ENCODE measurements at regions not wholly inside any gene's neighbourhood (a gene's known extent, or its start where the extent isn't known, plus 50 kb on each side); places are given as distances from the start of the nearest gene placed in this dataset.

DNA sequence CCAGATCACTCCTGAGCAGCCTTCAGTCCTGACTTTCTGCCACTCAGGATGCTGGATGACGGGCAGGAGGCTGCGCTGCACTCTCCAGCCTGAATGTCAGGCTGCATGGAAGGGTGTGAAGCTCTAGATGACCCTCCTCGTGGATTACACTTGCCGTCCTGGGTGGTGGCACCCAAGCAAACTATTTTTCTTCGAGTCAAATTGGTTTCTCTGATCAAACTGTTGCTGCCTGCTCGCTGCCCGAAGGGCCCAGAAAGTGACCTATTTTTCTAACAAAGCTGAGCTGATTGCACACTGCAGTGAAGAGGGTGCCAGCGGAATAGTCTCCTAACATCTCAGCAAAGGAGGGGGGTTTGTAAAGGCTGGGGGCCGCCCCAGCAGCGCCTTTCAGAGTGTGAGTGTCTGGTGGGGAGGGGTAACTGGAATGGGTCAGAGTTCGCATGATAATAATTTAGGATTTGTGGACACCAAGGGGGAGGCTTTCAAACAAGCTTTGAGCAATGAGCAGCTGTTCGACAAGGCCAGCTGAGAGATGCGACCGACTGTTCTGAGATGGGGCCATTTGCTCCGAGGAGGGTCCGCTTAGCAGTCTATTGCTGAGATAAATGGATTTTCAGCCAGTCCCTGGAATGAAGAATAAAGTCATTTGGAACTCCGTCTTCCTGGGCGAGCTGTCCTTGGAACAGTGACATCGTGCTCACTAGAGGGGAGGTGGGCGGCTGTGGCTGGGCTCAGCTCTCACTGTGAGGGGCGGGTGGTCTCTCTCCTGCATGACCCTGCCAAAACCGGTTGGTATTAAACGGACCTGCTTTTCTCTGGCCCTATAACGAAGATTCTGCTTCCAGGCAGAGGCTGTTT, 537.6 kb downstream of the BRD1 start:
- no peak overlapping the region for H3K9ac ChIP-seq (ENCODE audit: low read depth, low read length)
- H2BK15ac ChIP-seq (ENCODE audit: low read depth, low read length): no peak overlapping the region
- H3K14ac ChIP-seq (replicated peaks; ENCODE audit: low read depth, low read length): no peak overlapping the region
- no peak overlapping the region for H2AK9ac ChIP-seq (replicated peaks; ENCODE audit: low read depth, low read length, poor library complexity)
- H3K9me1 ChIP-seq (ENCODE audit: insufficient read depth, low read length): no peaks in the 10 kb centered on the region
- no peak overlapping the region for H2BK5ac ChIP-seq (ENCODE audit: low read depth, low read length, poor library complexity, severe bottlenecking)
- H3K18ac ChIP-seq (ENCODE audit: low read depth, low read length): no peak overlapping the region
- H4K5ac ChIP-seq (ENCODE audit: low read depth, low read length): no peak overlapping the region
- ATAC-seq (ENCODE audit: low read depth) (no peak), DNase-seq (no peak)
- no peak overlapping the region for H2BK20ac ChIP-seq (ENCODE audit: low read depth, low read length)
- no peak overlapping the region for H3K4me3 ChIP-seq (ENCODE audit: insufficient read depth, low read depth, low read length)
- H3K4me2 ChIP-seq (ENCODE audit: low read depth, low read length): no peak overlapping the region
- H3K23ac ChIP-seq (ENCODE audit: low read depth, low read length): no peak overlapping the region
- WGBS, 2 experiments (ENCODE audit: extremely low coverage in 2 of 2, insufficient read length in 1 of 2): 26% methylated on average over 7 of the region's 24 CpGs; no CpG with 5 or more reads in 1 of the 2 experiments
- H3K4ac ChIP-seq (ENCODE audit: low read depth, low read length): no peak overlapping the region
- in situ Hi-C loops (cut with MboI; ENCODE audit: low sequenced_read_pairs) (no loop called here), intact Hi-C loops (cut with micrococcal nuclease) (no loop called here), dilution Hi-C loops (cut with HindIII; ENCODE audit: low sequenced_read_pairs, unreplicated experiment) (no loop called here)
- no peaks in the 10 kb centered on the region for H3K79me1 ChIP-seq (ENCODE audit: low read depth in 1 of 2, low read length in 2 of 2)
- peaks cover 59% of the 10 kb centered on the region for H3K9me3 ChIP-seq (ENCODE audit: control insufficient read depth, insufficient read depth, low read length)
- no peak overlapping the region for H2AK5ac ChIP-seq (ENCODE audit: low read depth, low read length)
- H2AFZ ChIP-seq (replicated peaks; ENCODE audit: low read length, poor library complexity): no peak overlapping the region
- BruUV-seq (replicated peaks): no TSS peak
- H3K27ac ChIP-seq (ENCODE audit: insufficient read depth, low read length): no peak overlapping the region
- TF ChIP-seq RCOR1 (IDR thresholded peaks at IDR 0.05; ENCODE audit: insufficient replicate concordance, low read length) (no peak), CHD1 (IDR thresholded peaks at IDR 0.05; ENCODE audit: low read depth, low read length) (no peak), MXI1 (IDR thresholded peaks at IDR 0.05; ENCODE audit: borderline replicate concordance, low read depth, low read length) (no peak), POLR2A (IDR thresholded peaks at IDR 0.05; ENCODE audit: low read depth, low read length) (no peak), FOS (IDR thresholded peaks at IDR 0.05; ENCODE audit: low read depth, low read length) (no peak), MAZ (IDR thresholded peaks at IDR 0.05; ENCODE audit: borderline replicate concordance, low read depth, low read length) (no peak), MAFK (IDR thresholded peaks at IDR 0.05; ENCODE audit: low read depth, low read length) (no peak)
- TF ChIP-seq, protein P1, sequence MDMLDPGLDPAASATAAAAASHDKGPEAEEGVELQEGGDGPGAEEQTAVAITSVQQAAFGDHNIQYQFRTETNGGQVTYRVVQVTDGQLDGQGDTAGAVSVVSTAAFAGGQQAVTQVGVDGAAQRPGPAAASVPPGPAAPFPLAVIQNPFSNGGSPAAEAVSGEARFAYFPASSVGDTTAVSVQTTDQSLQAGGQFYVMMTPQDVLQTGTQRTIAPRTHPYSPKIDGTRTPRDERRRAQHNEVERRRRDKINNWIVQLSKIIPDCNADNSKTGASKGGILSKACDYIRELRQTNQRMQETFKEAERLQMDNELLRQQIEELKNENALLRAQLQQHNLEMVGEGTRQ (IDR thresholded peaks at IDR 0.05; ENCODE audit: low read depth, low read length): no peak
- TF ChIP-seq, protein P2, sequence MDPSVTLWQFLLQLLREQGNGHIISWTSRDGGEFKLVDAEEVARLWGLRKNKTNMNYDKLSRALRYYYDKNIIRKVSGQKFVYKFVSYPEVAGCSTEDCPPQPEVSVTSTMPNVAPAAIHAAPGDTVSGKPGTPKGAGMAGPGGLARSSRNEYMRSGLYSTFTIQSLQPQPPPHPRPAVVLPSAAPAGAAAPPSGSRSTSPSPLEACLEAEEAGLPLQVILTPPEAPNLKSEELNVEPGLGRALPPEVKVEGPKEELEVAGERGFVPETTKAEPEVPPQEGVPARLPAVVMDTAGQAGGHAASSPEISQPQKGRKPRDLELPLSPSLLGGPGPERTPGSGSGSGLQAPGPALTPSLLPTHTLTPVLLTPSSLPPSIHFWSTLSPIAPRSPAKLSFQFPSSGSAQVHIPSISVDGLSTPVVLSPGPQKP (IDR thresholded peaks at IDR 0.05; ENCODE audit: borderline replicate concordance, low read depth, low read length): no peak
- ChIA-PET CTCF (no interaction called here), POLR2A (ENCODE audit: unreplicated experiment) (no interaction called here)
- H4K20me1 ChIP-seq (ENCODE audit: insufficient read depth, low read length): no peaks in the 10 kb centered on the region
- H4K91ac ChIP-seq (ENCODE audit: insufficient read depth, low read depth, low read length): no peak overlapping the region
- H3K4me1 ChIP-seq (ENCODE audit: control insufficient read depth, insufficient read depth, low read length): no peaks in the 10 kb centered on the region
- no peak overlapping the region for H3K56ac ChIP-seq (ENCODE audit: extremely low read depth, insufficient read depth, low read length)
- no peaks in the 10 kb centered on the region for H3K36me3 ChIP-seq (ENCODE audit: control insufficient read depth, insufficient read depth, low read length)
- no peak overlapping the region for H4K8ac ChIP-seq (ENCODE audit: low read depth in 2 of 2, low read length in 2 of 2)
- no peak overlapping the region for H2BK120ac ChIP-seq (ENCODE audit: low read depth, low read length)
- no peaks in the 10 kb centered on the region for H3K27me3 ChIP-seq (ENCODE audit: control insufficient read depth, insufficient read depth, low read length)

All from IMR-90 (cell line).